Activated CD4-positive, alpha-beta T cell treated with anti-CD3 and anti-CD28 coated beads, Interleukin-10, Interleukin-2, amounts not matched to agents 100 ng/mL and 50 ng/mL, durations not matched to agents 16 hours and 8 hours (primary cell): ENCODE measurements at regions not wholly inside any gene's neighbourhood (a gene's known extent, or its start where the extent isn't known, plus 50 kb on each side); places are given as distances from the start of the nearest gene placed in this dataset.
"Not testable (repeated sequence)": the region's sequence is repeated elsewhere in the genome, so short reads cannot be mapped to it uniquely, and the experiment has no call there.

ENCODE experiments used
- DNase-seq: peaks from one replicate; pipeline ENCODE4 v3.0.0-alpha.2; 2020

GRCh38 chr13:111679645-111680044 is 359.2 kb downstream of the TEX29 start:
- DNase-seq: not testable (repeated sequence)

- not testable (repeated sequence) for DNase-seq
Measured at GRCh38 chr13:111680100-111680499, 359.7 kb downstream of the TEX29 start.

- DNase-seq: not testable (repeated sequence)
Measured at GRCh38 chr13:111692028-111692427, 371.6 kb downstream of the TEX29 start.

DNA sequence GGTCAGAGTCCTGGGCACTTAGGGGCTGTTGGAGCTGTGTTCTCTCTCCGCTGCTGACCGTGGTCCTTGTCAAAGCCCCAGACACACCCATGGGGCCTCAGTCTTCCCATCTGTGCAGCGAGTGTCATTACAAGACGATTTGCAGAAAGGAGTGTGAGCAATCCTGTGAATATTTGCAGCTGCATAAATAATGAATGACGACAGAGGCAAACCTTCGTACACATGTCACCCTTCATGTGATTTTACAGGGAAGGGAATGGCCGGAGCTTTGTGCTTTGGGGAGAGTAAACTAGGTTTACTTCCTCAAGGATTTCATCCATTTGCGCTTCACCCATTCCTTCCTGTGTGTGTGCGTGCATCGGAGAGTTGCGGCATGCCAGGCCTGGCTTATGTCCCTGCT is 370.8 kb upstream of the SOX1 start:
- DNase-seq: not testable (repeated sequence)

- not testable (repeated sequence) for DNase-seq
Measured at GRCh38 chr13:111702059-111702458, 364.9 kb upstream of the SOX1 start.
